ENCODE measurements at regions not wholly inside any gene's neighbourhood (a gene's known extent, or its start where the extent isn't known, plus 50 kb on each side); places are given as distances from the start of the nearest gene placed in this dataset.
"Not testable (repeated sequence)": the region's sequence is repeated elsewhere in the genome, so short reads cannot be mapped to it uniquely, and the experiment has no call there.

DNA sequence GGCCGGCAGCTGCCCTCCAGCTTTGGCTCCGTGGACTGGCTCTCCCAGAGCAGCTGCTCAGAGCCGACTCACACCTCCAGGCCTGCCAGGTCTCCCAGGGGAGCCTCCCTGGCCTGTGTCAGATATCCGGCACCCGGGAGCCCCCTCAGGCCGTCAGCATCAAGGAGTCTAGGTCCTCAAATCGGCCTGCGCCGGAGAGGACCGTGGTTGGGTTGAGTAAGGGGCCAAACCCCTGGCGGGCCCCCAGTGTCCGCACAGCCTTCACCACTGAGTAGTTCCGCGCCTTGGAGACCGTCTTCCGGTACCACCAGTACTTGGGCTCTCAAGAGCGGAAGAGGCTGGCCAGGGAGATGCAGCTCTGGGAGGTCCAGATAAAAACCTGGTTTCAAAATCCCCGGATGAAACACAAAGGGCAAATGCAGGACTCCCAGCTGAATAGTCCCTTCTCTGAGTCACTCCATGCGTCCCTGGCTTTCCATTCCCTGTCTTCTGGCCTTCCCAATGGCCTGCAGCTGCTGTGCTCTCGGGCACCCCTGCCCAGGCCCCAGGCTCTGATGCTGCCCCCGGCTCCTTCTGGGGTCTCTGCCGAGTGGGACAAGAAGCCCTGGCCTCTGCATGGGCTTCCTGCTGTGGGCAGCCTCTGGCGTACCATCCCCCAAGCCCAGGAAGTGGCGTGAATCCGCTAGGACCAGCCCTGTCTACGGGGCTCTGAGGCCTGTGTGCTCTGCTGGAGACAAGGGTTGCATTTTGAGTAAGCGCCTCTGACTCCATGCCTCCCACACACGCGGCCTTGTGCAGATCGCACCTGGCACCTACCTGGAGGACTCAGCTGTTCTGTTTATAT, 245.1 kb upstream of the ATXN7L3B start:
- DNase-seq, result no peak

- DNase-seq, result no peak
These were observed 243.9 kb upstream of the ATXN7L3B start for GRCh38 chr12:74293689-74294131.

DNA sequence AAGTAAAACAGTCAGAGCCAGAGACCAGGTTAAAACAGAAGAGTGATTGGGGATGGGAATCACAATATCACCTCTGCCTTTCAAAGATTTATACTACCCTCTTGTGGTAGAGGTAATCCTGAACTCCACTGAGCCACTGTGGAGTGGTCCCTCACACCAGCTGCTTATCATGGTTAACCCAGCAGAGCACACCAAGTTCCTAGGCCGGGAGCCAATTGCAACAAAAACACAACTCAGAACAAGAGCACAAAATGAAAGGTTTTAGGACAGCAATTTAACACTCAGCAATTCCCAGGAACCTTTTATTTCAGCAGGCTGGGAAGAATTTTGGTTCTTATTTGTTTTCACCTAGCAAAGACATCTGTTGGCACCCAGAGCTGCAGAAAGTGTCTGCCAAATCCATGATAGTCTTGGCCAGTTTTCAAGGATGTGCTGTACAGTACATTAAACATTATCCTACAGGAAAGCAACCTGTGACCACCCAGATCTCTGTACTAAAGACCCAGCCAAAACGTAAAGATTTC, 220.5 kb upstream of the ATXN7L3B start:
- DNase-seq, result peak in 1 of 2 experiments; percentile 66

GRCh38 chr12:74317741-74318140, 219.9 kb upstream of the ATXN7L3B start:
- no peak for DNase-seq

DNA sequence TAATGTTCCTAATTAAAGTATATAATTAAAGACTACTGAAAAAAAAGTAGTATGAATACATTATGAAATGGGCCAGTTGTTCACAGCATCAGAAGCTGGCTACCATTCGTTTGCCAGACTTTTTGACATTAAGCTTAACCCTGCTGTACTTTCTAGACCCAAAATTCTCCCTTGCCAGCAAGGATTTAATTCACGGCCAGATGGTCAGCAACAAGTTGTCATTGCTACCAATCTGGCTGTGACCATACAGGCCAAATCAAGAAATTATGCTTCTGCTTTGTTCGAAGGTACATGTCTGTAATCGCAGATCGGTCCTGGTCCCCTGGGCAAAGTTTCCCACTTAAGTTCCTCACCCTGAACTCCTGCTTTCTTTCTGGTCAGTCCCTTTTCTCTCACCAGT, 217.7 kb upstream of the ATXN7L3B start:
- DNase-seq, result no peak

DNA sequence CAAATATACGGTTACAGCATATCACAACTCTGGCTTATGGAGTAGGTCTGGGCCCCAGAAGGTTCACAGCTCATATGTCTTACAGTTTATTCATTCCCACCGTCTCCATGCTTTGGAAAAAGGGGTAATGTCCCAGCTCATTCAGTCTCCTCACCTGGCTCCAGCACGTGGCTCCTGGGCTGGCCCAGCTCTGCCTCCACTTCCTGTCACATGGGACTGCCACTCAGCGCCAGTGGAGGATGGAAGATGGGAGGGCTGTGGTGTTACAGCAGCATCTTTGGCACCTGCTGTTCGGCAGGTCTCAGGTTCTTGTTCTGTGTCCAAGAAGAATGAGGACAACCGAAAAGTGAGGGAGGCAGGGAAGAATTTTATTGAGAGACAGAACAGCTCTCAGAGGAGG, 216.3 kb upstream of the ATXN7L3B start:
- no peak for DNase-seq

DNA sequence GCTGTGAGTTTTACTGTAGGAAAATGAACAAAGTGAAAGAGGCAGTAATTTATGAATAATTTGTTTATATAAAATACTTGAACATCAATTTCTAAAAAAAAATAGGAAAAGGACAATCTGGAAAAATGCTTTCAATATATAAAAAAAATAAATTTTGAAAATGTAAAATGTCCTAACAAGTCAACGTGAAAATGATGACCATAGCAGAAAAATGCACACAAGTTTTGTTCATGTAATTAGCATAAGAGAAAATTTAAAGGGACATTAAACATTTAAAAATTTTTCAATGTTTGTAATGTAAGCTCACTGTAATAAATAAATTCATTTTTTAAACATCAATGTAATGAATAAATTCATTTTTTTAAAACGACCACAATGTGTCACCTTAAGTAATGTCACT, 214.8 kb upstream of the ATXN7L3B start:
- DNase-seq, result no peak

DNA sequence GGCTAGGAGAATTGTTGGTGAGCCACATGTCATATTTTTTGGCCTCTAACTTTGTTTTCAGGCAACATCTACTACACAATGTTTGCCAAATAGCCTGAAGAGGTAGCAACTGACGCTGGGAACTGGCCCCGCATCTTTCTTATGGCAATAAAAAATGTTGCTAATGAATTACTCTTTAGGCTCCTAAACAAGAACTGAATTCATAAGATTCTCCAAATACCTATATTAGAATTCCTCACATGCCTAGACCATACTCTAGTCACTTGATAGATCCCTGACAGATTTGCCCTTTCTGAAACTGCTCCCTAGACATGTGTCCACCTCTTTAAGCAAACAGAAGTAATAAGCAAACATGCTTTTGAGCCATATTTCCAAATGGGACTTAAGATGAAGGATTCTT, 209.0 kb upstream of the ATXN7L3B start:
- no peak for DNase-seq

- DNase-seq, result no peak
These were observed 202.9 kb upstream of the ATXN7L3B start for GRCh38 chr12:74334780-74335179.

GRCh38 chr12:74337951-74338350, 199.7 kb upstream of the ATXN7L3B start:
- no peak for DNase-seq

DNA sequence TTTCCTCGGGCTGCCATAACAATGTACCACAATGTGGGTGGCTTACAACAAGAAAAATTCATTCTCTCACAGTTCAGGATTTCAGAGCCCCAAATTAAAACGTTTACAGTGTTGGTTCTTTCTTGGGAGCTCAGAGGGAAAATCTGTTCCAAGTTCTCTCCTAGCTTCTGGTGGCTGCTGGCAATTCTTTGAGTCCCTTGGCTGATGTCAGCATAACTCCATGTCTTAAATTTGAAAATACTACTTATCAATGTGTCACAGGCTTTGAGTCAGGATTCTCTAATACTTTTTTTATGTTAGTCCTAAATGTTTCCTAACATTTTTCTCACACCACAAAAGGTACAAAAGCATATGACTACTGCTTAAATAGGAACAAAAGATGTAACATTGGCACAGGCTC, 198.4 kb upstream of the ATXN7L3B start:
- no peak for DNase-seq

- no peak for DNase-seq
These were observed 187.7 kb upstream of the ATXN7L3B start for GRCh38 chr12:74349925-74350324.

- peak in 1 of 2 experiments; percentile 60 for DNase-seq
These were observed 172.3 kb upstream of the ATXN7L3B start for GRCh38 chr12:74365178-74365964.

DNA sequence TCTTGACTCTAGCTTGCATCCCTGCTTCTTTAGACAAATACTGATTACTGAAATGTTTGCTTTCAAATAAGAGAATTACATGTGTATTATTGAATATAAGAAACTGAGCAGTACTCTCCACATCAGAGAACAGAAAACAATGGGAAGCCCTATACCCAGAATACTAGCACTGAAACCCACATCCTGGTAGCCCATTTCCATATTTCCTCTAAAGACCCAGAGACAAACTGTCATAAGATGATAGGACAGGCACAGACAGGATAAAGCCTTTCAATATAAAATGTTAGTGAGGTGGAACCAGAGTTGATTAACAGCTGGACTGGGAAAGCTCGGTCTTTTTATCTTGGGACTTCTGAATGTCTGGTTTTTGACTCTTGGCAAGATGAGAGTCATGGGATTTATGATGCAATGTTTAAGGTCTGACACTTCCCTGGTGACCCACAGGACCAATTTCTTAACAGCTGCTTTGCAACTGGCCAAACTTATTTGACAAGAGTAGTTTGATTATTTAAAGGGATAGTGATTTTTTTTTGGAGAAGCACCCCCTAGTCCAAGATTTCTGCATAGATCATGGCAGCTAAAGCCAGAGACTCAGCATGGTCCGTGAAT, 166.9 kb upstream of the ATXN7L3B start:
- no peak for DNase-seq

- DNase-seq, result no peak
These were observed 158.5 kb upstream of the ATXN7L3B start for GRCh38 chr12:74379114-74379513.

- DNase-seq, result no peak
These were observed 155.7 kb upstream of the ATXN7L3B start for GRCh38 chr12:74381958-74382357.

- no peak for DNase-seq
These were observed 154.7 kb upstream of the ATXN7L3B start for GRCh38 chr12:74382983-74383382.

DNA sequence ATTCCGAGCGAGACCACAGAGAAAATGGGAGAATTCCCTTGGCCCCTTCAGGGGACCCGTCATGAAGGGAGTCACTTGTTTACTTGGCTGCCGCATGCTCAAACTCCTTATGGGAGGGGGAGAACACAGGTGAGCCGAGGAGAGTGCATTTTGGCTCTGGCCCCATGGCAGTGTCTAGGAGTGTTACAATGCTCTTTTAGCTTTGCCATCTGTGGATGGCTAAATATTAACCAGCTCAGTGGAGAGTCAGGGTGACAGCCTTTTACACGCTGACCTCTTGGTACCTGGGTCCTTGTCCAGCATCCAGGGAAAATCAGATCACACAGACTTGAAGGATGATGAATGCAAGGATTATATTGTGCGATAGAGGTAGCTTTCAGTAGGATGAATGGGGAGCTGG, 146.4 kb upstream of the ATXN7L3B start:
- DNase-seq, result no peak

DNA sequence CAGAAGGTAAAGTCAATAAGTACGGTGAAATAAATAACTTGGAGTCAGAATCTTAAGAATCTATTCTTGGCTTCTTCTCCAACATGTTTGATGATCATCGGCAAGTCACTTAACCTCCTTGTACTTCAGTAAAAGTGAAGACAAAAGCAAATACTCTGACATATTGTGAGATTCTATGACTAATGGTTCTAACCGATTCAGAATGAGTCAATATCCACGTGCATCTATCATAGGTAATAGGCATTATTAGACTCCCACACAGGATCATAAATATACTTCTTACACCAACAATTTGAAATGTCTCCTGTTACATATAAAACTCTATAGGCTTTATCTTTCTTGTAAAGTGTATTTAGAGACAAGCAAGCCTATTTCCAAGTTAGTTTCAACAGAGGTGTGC, 144.4 kb upstream of the ATXN7L3B start:
- no peak for DNase-seq

DNA sequence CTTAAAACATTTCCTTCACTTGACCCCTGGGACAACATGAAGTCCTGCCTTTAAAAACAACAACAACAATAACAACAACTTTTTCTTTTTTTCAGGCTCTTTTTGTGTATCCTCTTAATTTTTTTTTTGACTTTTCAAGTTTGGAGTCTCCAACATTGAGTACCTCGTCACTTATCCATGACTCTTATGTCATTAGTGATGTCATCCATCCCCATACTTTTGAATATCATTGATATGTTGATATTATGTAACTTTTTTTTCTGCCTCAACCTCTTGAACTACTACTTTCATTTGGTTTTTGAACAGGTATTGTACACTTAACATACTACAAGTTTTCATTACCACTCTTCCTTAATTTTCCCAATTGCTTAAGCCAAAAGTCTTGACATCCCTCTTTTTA, 143.0 kb upstream of the ATXN7L3B start:
- DNase-seq, result no peak

DNA sequence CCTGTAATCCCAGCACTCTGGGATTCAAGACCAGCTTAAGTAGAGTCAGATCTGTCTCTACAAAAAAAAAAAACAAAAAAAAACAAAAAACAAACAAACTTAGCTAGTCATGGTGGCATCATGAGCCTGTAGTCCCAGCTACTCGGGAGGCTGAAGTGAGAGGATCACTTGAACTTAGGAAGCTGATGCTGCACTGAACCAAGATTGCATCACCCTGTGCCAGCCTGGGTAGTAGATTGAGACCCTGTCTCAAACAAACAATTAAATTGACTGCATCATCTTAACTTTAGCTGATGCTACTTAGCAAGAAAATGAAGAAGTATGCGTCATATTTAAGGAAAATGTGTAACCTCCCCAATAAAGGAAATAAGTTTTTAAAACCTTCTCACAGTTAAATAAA, 136.6 kb upstream of the ATXN7L3B start:
- DNase-seq, result no peak

DNA sequence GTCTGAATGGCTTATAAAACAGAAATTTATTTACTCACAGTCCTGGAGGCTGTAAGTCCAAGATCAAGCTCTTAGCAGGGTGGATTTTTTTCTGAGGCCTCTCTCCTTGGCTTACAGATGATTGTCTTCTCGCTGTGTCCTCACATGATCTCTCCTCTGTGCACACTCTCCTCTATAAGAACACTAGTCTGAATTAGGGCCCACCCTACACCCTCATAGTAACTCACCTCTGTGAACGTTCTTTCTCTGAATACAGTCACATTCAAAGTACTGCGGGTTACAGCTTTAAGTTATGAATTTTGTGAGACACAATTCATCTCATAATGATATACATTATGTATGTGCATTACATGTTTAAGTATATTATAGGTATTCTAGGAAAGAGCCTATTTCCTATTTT, 135.7 kb upstream of the ATXN7L3B start:
- no peak for DNase-seq

- DNase-seq, result not testable (repeated sequence)
These were observed 134.5 kb upstream of the ATXN7L3B start for GRCh38 chr12:74403221-74403470.

All from NCI-H446 (cell line).